Uterus (tissue), 3 donors: ENCODE measurements at regions not wholly inside any gene's neighbourhood (a gene's known extent, or its start where the extent isn't known, plus 50 kb on each side); places are given as distances from the start of the nearest gene placed in this dataset.

Experiments
- DNase-seq, 2 donors: peaks; one replicate each; pipeline ENCODE4 v3.0.0-alpha.2; 2019 to 2020
- H3K27ac ChIP-seq, 2 donors: fragments of 200-600 bp; sonication (generic); 1 replicate in 1 of 2; 2 replicates in 1 of 2; pipeline ENCODE4 v1.5.1; 2016 to 2018
- H3K27me3 ChIP-seq, 2 donors: fragments of 200-600 bp; sonication (generic); one replicate each; pipeline ENCODE4 v1.5.1; 2018 to 2019; ENCODE audit warnings: control low read depth in 1 of 2
- H3K36me3 ChIP-seq, 2 donors: fragments of 200-600 bp; sonication (generic); one replicate each; pipeline ENCODE4 v1.5.1; 2019; ENCODE audit warnings: control low read depth in 1 of 2
- H3K4me1 ChIP-seq, 2 donors: fragments of 200-600 bp; sonication (generic); one replicate each; pipeline ENCODE4 v1.5.1; 2018 to 2019; ENCODE audit warnings: control low read depth in 1 of 2
- H3K4me3 ChIP-seq, 2 donors: fragments of 200-600 bp; sonication (generic); 1 replicate in 1 of 2; 2 replicates in 1 of 2; pipeline ENCODE4 v1.5.1; 2018 to 2019; ENCODE audit warnings: mild to moderate bottlenecking in 1 of 2
- H3K9me3 ChIP-seq, 2 donors: fragments of 200-600 bp; sonication (generic); one replicate each; pipeline ENCODE4 v1.5.1; 2019; ENCODE audit warnings: control low read depth in 1 of 2
- POLR2A ChIP-seq, 2 donors: fragments of 450-650 bp; IDR thresholded peaks; one replicate each; pipeline ENCODE4 v1.6.1; 2016; ENCODE audit warnings: antibody characterized with exemption in 2 of 2, mild to moderate bottlenecking in 1 of 2, moderate library complexity in 1 of 2
- intact Hi-C: fragments of 100-400 bp; cut with DNase I; formaldehyde crosslinking; loops from one replicate; pipeline ENCODE4 v1.15.1; 2023; ENCODE audit warnings: low total_unique reads
- TF ChIP-seq, protein P1 (sequence below), 4 experiments: fragments of 200-600 bp in 2 of 4; fragments of 450-650 bp in 2 of 4; sonication (generic) in 2 of 4; IDR thresholded peaks; one replicate each; pipeline ENCODE4 v1.5.1; 2016 to 2019; ENCODE audit warnings: antibody characterized with exemption in 4 of 4, mild to moderate bottlenecking in 2 of 4, moderate library complexity in 1 of 4
- donor health status: DM: yes; HTN: yes; CAD: no.

GRCh38 chr13:22106058-22106457, 435.2 kb downstream of the FGF9 start:
- H3K27ac ChIP-seq: no peak overlapping the region
- H3K27me3 ChIP-seq: no peaks in the 10 kb centered on the region
- DNase-seq: no peak
- no peaks in the 10 kb centered on the region for H3K9me3 ChIP-seq
- H3K4me1 ChIP-seq: no peaks in the 10 kb centered on the region
- no peaks in the 10 kb centered on the region for H3K36me3 ChIP-seq
- intact Hi-C loops: no loop called here
- TF ChIP-seq, protein P1, sequence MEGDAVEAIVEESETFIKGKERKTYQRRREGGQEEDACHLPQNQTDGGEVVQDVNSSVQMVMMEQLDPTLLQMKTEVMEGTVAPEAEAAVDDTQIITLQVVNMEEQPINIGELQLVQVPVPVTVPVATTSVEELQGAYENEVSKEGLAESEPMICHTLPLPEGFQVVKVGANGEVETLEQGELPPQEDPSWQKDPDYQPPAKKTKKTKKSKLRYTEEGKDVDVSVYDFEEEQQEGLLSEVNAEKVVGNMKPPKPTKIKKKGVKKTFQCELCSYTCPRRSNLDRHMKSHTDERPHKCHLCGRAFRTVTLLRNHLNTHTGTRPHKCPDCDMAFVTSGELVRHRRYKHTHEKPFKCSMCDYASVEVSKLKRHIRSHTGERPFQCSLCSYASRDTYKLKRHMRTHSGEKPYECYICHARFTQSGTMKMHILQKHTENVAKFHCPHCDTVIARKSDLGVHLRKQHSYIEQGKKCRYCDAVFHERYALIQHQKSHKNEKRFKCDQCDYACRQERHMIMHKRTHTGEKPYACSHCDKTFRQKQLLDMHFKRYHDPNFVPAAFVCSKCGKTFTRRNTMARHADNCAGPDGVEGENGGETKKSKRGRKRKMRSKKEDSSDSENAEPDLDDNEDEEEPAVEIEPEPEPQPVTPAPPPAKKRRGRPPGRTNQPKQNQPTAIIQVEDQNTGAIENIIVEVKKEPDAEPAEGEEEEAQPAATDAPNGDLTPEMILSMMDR (IDR thresholded peaks at IDR 0.05): no peak
- no peak for TF ChIP-seq POLR2A (IDR thresholded peaks at IDR 0.05)
- H3K4me3 ChIP-seq: no peak overlapping the region

DNA sequence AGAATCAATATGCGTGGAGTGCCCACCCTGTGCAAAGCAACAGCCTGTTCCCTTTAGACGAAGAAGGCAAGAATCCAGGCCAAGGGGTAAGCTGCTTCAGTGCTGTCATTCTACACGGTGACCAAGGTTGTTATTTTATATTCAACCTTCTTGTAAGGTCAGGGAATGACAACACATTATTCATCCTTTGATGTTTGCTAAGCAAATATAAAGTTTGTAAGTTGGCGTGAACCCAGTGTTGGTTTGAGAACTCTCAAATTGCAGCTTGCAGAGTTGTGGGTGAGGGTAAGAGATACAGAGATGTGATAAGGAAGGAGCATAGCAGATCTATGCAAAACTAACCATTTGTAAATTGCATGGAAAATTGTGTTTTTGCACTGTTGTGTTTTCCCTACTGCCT, 436.7 kb downstream of the FGF9 start:
- H3K4me1 ChIP-seq: no peaks in the 10 kb centered on the region
- no peak for TF ChIP-seq POLR2A (IDR thresholded peaks at IDR 0.05)
- TF ChIP-seq, protein P1 (IDR thresholded peaks at IDR 0.05): no peak
- H3K27me3 ChIP-seq: no peaks in the 10 kb centered on the region
- no peak overlapping the region for H3K27ac ChIP-seq
- no peak overlapping the region for H3K4me3 ChIP-seq
- H3K9me3 ChIP-seq: no peaks in the 10 kb centered on the region
- no peak for DNase-seq
- intact Hi-C loops: no loop called here
- no peaks in the 10 kb centered on the region for H3K36me3 ChIP-seq

GRCh38 chr13:22108283-22108942, 437.5 kb downstream of the FGF9 start:
- H3K27ac ChIP-seq: no peak overlapping the region
- intact Hi-C loops: no loop called here
- no peaks in the 10 kb centered on the region for H3K4me1 ChIP-seq

GRCh38 chr13:22108979-22109378, 438.1 kb downstream of the FGF9 start:
- H3K36me3 ChIP-seq: no peaks in the 10 kb centered on the region
- H3K9me3 ChIP-seq: no peaks in the 10 kb centered on the region
- no peak overlapping the region for H3K4me3 ChIP-seq
- H3K27me3 ChIP-seq: no peaks in the 10 kb centered on the region
- no peak for TF ChIP-seq POLR2A (IDR thresholded peaks at IDR 0.05)
- TF ChIP-seq, protein P1 (IDR thresholded peaks at IDR 0.05): no peak
- no peak overlapping the region for H3K27ac ChIP-seq
- H3K4me1 ChIP-seq: no peaks in the 10 kb centered on the region
- no peak for DNase-seq
- intact Hi-C loops: no loop called here

More at GRCh38 chr13:22108283-22108942, 437.5 kb downstream of the FGF9 start:
- no peak overlapping the region for H3K4me3 ChIP-seq
- TF ChIP-seq, protein P1 (IDR thresholded peaks at IDR 0.05): no peak
- no peak for TF ChIP-seq POLR2A (IDR thresholded peaks at IDR 0.05)
- DNase-seq: no peak
- H3K9me3 ChIP-seq: no peaks in the 10 kb centered on the region
- H3K36me3 ChIP-seq: no peaks in the 10 kb centered on the region
- H3K27me3 ChIP-seq: no peaks in the 10 kb centered on the region

- H3K36me3 ChIP-seq: no peaks in the 10 kb centered on the region
- no peaks in the 10 kb centered on the region for H3K9me3 ChIP-seq
- intact Hi-C loops: no loop called here
- DNase-seq: no peak
- H3K27me3 ChIP-seq: no peaks in the 10 kb centered on the region
- H3K27ac ChIP-seq: no peak overlapping the region
- no peak overlapping the region for H3K4me3 ChIP-seq
- no peaks in the 10 kb centered on the region for H3K4me1 ChIP-seq
- TF ChIP-seq POLR2A (IDR thresholded peaks at IDR 0.05): no peak
- TF ChIP-seq, protein P1 (IDR thresholded peaks at IDR 0.05): no peak
Observed at GRCh38 chr13:22110368-22110767, 439.5 kb downstream of the FGF9 start.
